GM21737 (cell line): ENCODE measurements at regions not wholly inside any gene's neighbourhood (a gene's known extent, or its start where the extent isn't known, plus 50 kb on each side); places are given as distances from the start of the nearest gene placed in this dataset.
"Not testable (repeated sequence)": the region's sequence is repeated elsewhere in the genome, so short reads cannot be mapped to it uniquely, and the experiment has no call there.

Source experiments
- ATAC-seq: cut with Tn5 transposase; IDR thresholded peaks from one replicate; pipeline ENCODE4 v1.9.1; 2021; ENCODE audit warnings: mild to moderate bottlenecking, moderate library complexity; ENCODE audit not compliant: unreplicated experiment

DNA sequence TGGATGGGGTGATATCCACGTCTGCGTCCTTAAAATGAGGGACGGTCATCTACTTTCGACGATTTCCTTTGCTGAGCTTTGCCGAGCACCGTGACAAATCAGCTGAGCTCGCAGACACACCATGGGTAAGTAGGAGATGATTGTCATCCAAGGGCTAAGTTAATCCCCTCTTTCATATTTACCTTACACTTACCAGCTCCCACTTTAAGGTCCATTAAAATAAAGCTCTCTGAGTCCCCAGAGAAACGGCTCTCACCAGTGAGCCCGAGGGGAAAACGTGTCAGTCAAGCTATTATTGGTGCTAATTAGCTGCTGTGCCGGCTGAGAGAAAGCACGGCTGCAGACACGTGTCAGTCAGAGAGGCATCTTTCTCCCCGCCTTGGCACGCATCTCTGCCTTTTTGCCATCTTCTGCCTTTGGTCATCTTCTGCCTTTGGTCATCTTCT lies 72.2 kb downstream of the CRLF2 start:
- no peak for ATAC-seq

- ATAC-seq = no peak
These were observed 73.3 kb downstream of the CRLF2 start for GRCh38 chrX:1139185-1139500.

- ATAC-seq = no peak
These were observed 73.8 kb downstream of the CRLF2 start for GRCh38 chrX:1138476-1139184.

DNA sequence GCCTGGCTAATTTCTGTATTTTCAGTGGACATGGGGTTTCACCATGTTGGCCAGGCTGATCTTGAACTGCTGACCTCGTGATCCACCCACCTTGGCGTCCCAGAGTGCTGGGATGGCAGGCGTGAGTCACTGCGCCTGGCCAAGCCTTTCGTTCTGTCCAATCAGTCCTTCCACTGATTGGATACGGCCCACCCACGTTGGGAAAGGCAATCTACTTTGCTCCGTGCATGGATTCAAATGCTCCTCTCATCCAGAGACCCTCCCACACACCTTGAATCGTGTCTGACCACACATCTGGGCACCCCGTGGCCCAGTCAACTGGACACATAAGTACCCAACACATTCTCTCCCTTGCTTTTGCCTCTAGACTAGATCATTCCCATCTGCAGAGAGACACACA lies 74.9 kb downstream of the CRLF2 start:
- no peak for ATAC-seq

- not testable (repeated sequence) for ATAC-seq
These were observed 75.9 kb downstream of the CRLF2 start for GRCh38 chrX:1136582-1136981.

DNA sequence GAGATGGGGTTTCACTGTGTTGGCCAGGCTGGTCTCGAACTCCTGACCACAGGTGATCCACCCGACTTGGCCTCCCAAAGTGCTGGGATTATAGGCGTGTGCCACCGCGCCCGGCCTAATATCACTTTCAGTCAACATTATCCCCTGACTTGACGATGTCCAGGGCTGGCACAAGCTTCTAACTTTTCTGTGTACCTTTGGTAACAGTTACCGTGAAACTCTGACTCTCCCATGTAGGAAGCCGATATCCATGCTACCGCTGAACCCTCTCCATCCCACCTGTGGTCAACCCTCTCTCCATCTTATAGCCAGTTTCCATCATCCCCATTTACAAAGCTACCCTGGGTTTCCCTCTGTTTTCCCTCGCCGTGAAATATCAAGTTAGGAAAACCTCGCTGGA lies 77.5 kb downstream of the CRLF2 start:
- no peak for ATAC-seq

DNA sequence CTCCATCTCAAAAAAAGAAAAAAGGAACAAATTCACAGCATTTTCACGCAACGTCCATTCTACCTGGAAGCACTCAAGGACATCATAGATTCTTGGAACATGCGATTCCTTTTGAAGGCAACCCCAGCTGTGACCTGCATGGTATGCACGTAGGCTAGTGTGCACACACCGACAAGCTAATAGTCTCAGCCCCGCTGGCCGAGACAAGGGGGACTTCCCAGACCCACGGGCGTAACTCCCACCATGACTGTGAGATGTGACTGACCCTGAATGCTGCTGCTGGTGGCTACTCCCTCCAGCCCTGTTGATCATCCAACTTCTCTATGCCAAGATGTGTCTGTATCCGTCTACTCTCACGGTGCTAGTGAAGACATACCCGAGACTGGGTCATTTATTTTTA lies 78.3 kb downstream of the CRLF2 start:
- no peak for ATAC-seq

GRCh38 chrX:1126738-1127137 lies 85.7 kb downstream of the CRLF2 start:
- ATAC-seq = no peak

DNA sequence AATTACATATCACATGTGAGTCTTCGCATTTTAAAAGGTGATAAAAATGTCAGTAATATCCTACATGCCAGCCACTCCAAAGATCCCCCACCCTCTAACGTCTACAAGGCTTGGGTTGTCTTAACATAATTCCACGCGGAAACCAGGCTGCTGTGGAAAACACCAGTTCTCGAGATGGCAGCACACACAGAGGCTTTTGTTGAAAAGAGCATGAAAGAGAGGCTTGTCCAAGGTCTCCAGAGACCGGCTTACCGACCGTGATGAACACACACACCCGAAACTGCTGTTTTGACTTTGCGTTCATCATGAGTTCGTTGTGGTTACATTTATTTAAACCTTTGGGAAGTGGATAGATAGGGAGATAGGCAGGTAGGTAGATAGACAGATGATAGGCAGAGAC lies 87.9 kb downstream of the CRLF2 start:
- ATAC-seq = no peak

DNA sequence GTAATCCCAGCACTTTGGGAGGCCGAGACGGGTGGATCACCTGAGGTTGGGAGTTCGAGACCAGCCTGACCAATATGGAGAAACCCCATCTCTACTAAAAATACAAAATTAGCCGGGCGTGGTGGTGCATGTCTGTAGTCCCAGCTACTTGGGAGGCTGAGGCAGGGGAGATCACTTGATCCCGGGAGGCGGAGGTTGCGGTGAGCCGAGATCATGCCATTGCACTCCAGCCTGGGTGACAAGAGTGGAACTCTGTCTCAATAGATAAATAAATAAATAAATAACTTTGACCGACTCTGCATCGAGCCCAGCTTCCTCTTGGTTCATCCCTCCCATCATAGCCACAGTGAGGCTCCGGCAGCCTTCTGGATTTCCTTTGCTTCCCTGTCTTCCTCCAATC lies 89.6 kb downstream of the CRLF2 start:
- ATAC-seq = not testable (repeated sequence)

DNA sequence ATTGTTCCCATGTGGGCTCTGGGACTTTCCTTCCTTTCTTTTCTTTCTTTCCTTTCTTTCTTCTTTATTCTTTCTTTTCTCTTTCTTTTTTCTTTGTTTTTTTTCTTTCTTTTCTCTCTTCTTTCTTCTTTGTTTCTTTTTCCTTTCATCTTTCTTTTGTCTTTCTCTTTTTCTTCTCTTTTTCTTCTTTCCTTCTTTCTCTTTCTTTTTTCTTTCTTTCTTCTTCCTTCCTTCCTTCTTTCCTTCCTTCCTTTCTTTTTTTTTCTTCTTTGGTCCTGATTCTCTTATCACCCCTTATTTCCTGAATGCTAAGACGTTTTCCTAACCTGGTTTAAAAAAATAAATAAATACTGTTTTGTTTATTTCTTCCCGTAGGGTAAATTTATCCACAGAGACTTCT lies 93.2 kb downstream of the CRLF2 start:
- ATAC-seq = no peak

GRCh38 chrX:1118572-1119199 lies 93.8 kb downstream of the CRLF2 start:
- no peak for ATAC-seq

DNA sequence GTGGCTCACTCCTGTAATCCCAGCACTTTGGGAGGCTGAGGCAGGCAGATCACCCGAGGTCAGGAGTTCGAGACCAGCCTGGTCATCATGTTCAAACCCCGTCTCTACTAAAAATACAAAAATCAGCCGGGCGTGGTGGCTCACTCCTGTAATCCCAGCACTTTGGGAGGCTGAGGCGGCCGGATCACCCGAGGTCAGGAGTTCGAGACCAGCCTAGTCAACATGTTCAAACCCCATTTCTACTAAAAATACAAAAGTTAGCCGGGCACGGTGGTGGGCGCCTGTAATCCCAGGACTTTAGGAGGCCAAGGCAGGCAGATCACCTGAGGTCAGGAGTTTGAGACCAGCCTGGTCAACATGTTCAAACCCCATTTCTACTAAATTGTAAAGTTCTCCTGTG lies 97.0 kb downstream of the CRLF2 start:
- not testable (repeated sequence) for ATAC-seq

- no peak for ATAC-seq
These were observed 100.1 kb downstream of the CRLF2 start for GRCh38 chrX:1112321-1112720.

DNA sequence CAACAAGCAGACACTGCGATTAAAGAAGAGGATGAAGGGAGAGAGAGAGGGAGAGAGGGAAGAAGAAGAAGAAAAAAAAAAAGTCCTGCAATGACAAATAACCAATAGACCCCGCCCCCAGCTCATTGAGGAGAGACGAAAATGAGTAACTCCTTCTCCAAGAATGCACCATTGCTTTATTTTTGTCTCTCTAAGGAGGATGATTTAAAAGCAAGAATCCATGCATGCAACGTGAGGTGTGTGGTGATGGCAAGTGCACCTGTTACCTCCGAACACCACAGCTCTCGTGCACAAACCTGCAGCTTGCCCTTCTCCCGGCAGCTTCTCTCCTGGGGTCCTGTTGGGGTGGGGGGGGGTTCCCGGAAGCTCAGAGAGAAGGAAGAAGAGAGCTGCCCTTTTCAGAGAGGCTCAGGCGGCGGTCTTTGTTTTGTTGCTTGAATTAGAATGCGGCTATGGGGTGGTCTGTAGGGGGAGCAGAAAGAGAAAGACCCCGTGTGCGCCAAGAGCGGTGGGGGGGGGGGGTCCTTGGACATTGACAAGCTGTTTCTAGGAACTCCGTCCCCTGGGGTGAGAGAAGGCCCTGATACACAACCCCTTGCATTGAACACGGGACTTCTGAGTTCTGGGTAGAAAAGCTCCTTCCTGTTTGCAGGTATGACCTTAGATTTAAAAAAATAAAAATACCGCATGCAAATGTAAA lies 100.7 kb downstream of the CRLF2 start:
- no peak for ATAC-seq

- no peak for ATAC-seq
These were observed 102.8 kb downstream of the CRLF2 start for GRCh38 chrX:1109580-1110119.

GRCh38 chrX:1108501-1109445 lies 103.7 kb downstream of the CRLF2 start:
- ATAC-seq = no peak

DNA sequence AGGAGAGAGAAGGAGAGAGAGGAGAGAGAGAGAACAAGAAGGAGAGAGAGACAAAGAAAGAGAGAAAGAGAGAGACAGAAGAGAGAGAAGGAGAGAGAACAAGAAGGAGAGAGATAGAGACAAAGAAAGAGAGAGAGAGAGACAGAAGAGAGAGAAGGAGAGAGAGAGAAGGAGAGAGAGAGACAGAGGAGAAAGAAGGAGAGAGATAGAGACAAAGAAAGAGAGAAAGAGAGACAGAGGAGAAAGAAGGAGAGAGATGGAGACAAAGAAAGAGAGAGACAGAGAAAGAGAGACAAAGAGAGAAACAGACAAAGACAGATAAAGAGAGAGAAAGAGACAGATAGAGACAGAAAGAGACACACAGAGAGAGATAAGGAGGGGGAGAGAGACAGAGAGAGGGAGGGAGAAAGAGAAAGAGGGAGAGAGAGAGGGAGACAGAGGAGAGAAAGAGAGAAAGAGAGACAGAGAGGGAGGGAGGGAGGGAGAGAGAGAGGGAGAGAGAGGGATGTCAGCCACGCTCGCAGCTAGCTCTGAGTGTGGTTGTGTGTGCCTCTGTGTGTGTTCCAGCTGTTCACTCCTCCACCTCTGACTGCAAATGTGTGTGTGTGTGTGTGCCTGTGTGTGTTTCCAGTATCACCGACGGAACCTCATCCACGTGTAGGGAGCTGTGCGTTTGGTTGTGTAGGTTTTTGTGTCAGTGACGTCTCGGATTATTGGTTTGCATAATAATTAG lies 105.8 kb downstream of the CRLF2 start:
- ATAC-seq = no peak

DNA sequence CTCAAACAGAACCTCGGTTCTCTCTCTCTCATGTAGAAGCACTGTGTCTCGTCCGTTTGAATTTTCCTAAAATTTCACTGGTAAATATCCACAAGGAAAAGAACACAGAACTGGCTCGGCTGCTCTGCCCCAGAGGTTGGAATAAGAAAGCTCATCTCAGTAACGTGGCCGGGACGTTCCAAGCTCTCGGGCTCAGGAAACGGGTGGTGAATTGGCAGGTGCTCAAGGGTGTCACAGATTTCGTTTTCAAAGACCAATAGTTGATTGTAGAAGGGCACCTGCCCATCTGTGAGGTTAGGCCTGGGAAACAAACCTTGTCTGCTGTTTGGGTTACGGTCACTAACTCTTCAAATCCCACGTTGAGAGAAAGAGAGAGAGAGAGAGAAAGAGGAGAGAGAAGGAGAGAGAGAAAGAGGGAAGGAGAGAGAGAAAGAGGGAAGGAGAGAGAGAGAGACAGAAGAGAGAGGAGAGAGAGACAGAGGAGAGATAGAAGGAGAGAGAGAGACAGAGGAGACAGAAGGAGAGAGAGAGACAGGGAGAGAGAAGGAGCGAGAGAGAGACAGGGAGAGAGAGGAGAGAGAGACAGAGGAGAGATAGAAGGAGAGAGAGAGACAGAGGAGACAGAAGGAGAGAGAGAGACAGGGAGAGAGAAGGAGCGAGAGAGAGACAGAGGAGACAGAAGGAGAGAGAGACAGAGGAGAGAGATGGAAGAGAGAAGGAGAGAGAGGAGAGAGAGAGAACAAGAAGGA lies 106.6 kb downstream of the CRLF2 start:
- ATAC-seq = no peak
